HepG2 (cell line): ENCODE measurements at regions not wholly inside any gene's neighbourhood (a gene's known extent, or its start where the extent isn't known, plus 50 kb on each side); places are given as distances from the start of the nearest gene placed in this dataset.

Source experiments
- ATAC-seq: fragments of 200-7000 bp; cut with Tn5 transposase; 3 replicates; pipeline ENCODE4 v1.9.1; 2020; ENCODE audit warnings: mild to moderate bottlenecking, moderate library complexity
- BruUV-seq: library from RNA; stranded (reverse); fragments of 400-500 nt; replicated peaks from 2 replicates; lab custom pipeline; 2021; lab: Mats Ljungman, UMichigan
- CTCF ChIA-PET: fragments of 300-600 bp; formaldehyde crosslinking; extraction: SDS; loops from one replicate; lab custom pipeline; 2021; ENCODE audit warnings: low total read pairs, inconsistent platforms, low intra/inter-chr PET ratio; lab: Yijun Ruan, JAX
- POLR2A ChIA-PET: fragments of 350-600 bp; sonication (Branson Sonifier 250); formaldehyde crosslinking; loops from one replicate; lab custom pipeline; 2020; ENCODE audit warnings: antibody characterized with exemption, inconsistent platforms; lab: Yijun Ruan, JAX
- DNase-seq: peaks from one replicate; pipeline ENCODE4 v3.0.0-alpha.2; 2015; ENCODE audit warnings: low spot score
- FAIRE-seq: peaks from 3 replicates; lab custom pipeline; 2011; peaks lifted over from hg19 to GRCh38; lab: Jason Lieb, UNC
- H2AFZ ChIP-seq: one replicate; pipeline ENCODE4 v1.6.1; 2011; ENCODE audit warnings: low read length, inconsistent platforms
- H3K27ac ChIP-seq: fragments of 300-600 bp; 3 replicates; pipeline ENCODE4 v1.8.0; 2011; ENCODE audit warnings: mixed run types, mild to moderate bottlenecking, mixed read lengths, low read length, inconsistent platforms; ENCODE audit not compliant: insufficient read depth; ENCODE audit errors: extremely low read length
- H3K27me3 ChIP-seq, 2 experiments: fragments of 200-600 bp in 1 of 2; 2 replicates in 1 of 2; 3 replicates in 1 of 2; pipeline versions ENCODE4 v1.6.0 to v1.8.0; 2011; ENCODE audit warnings: low read length in 2 of 2, mild to moderate bottlenecking in 2 of 2, moderate library complexity in 2 of 2, inconsistent platforms in 1 of 2; ENCODE audit not compliant: insufficient read depth in 2 of 2, control insufficient read depth in 1 of 2
- H3K36me3 ChIP-seq, 2 experiments: fragments of 200-600 bp in 1 of 2; replicated peaks in 1 of 2; 2 replicates in 1 of 2; 3 replicates in 1 of 2; pipeline versions ENCODE4 v1.5.1 to v1.8.0; 2011; ENCODE audit warnings: low read length in 2 of 2, inconsistent platforms in 1 of 2; ENCODE audit not compliant: insufficient read depth in 2 of 2, control insufficient read depth in 1 of 2
- H3K4me1 ChIP-seq: 2 replicates; pipeline ENCODE4 v1.5.1; 2012; ENCODE audit warnings: low read length, inconsistent platforms; ENCODE audit not compliant: insufficient read depth
- H3K4me2 ChIP-seq: 2 replicates; pipeline ENCODE4 v1.6.0; 2011; ENCODE audit warnings: low read depth, low read length, inconsistent platforms
- H3K4me3 ChIP-seq, 3 experiments: fragments of 200-600 bp in 1 of 3; sonication (generic), shearing (Covaris generic) in 1 of 3; replicated peaks in 1 of 3; 2 replicates each; pipeline ENCODE4 v1.5.1; 2011 to 2016; ENCODE audit warnings: low read length in 3 of 3, inconsistent platforms in 2 of 3, low read depth in 2 of 3, mild to moderate bottlenecking in 2 of 3, control low read depth in 1 of 3, mixed read lengths in 1 of 3; ENCODE audit not compliant: insufficient read depth in 1 of 3
- H3K79me2 ChIP-seq: one replicate; pipeline ENCODE4 v1.6.1; 2011; ENCODE audit warnings: low read length, inconsistent platforms; ENCODE audit not compliant: insufficient read depth
- H3K9ac ChIP-seq: 2 replicates; pipeline ENCODE4 v1.6.0; 2011; ENCODE audit warnings: mild to moderate bottlenecking, low read depth, low read length, inconsistent platforms; ENCODE audit not compliant: insufficient read depth
- H3K9me3 ChIP-seq: 2 replicates; pipeline ENCODE4 v1.5.1; 2012; ENCODE audit warnings: mild to moderate bottlenecking, low read length
- H4K20me1 ChIP-seq: 2 replicates; pipeline ENCODE4 v1.6.0; 2011; ENCODE audit warnings: inconsistent platforms, mild to moderate bottlenecking, low read length, moderate library complexity; ENCODE audit not compliant: insufficient read depth
- ELF3 ChIP-seq: IDR thresholded peaks from 2 replicates; pipeline ENCODE4 v1.6.1; 2016; ENCODE audit warnings: missing genetic modification reagents, missing compliant biosample characterization
- IRF2 ChIP-seq: IDR thresholded peaks from 2 replicates; pipeline ENCODE4 v1.6.1; 2018; ENCODE audit warnings: missing genetic modification reagents, missing compliant biosample characterization
- MAFF ChIP-seq: IDR thresholded peaks from 2 replicates; pipeline ENCODE4 v1.6.1; 2011; ENCODE audit warnings: low read depth, low read length, improper control_type of control experiment
- MAFK ChIP-seq, 2 experiments: IDR thresholded peaks in 1 of 2; conservative IDR thresholded peaks in 1 of 2; 2 replicates each; pipeline ENCODE4 v1.6.1; 2011; ENCODE audit warnings: improper control_type of control experiment in 2 of 2, low read length in 2 of 2
- PHF5A ChIP-seq: IDR thresholded peaks from one replicate; pipeline ENCODE4 v1.6.1; 2018; ENCODE audit warnings: low read depth, missing genetic modification reagents; ENCODE audit not compliant: unreplicated experiment
- SP5 ChIP-seq: IDR thresholded peaks from 2 replicates; pipeline ENCODE4 v1.6.1; 2016; ENCODE audit warnings: low read depth, borderline replicate concordance
- ZFY ChIP-seq: sonication (generic); formaldehyde crosslinking; IDR thresholded peaks from 2 replicates; pipeline ENCODE4 v1.4.0; 2020; ENCODE audit warnings: missing genetic modification reagents
- ZKSCAN1 ChIP-seq: fragments of 150-350 bp; IDR thresholded peaks from 2 replicates; pipeline ENCODE4 v1.6.1; 2014; ENCODE audit warnings: low read length
- WGBS: methylation state at CpG from one replicate; pipeline ENCODE4 v1.1.6; 2017; ENCODE audit warnings: low lambda C conversion rate; 5-methylcytosine and 5-hydroxymethylcytosine counted together
- in situ Hi-C: cut with HindIII; loops from 2 replicates; pipeline ENCODE4 v1.10.0; 2017; ENCODE audit warnings: low pct_unique_long_range_greater_than_20kb; ENCODE audit not compliant: extremely low pct_ligation_motif_present
- intact Hi-C: fragments of 100-400 bp; cut with micrococcal nuclease; formaldehyde crosslinking; loops from one replicate; pipeline ENCODE4 v1.10.0; 2022; ENCODE audit not compliant: unreplicated experiment

- no TSS peak for BruUV-seq
- Histone ChIP-seq H4K20me1 (no peaks in the 10 kb centered on the region), H3K27ac (no peak overlapping the region), H2AFZ (no peak overlapping the region), H3K9me3 (no peaks in the 10 kb centered on the region), H3K36me3 (no peaks in the 10 kb centered on the region), H3K27me3 (no peaks in the 10 kb centered on the region), H3K4me3 (peak overlapping the region in 2 of 3 experiments; percentile 13 to 40; a peak in 1 of 6 replicates), H3K4me2 (peak overlapping the region; percentile 20), H3K9ac (no peak overlapping the region), H3K79me2 (no peaks in the 10 kb centered on the region), H3K4me1 (peaks cover 6% of the 10 kb centered on the region; the same call in 1 of the 2 replicates)
- in situ Hi-C loops (no loop called here), intact Hi-C loops (no loop called here)
- TF ChIP-seq ZKSCAN1 (no peak), ELF3 (CRISPR knock-in tag) (no peak), SP5 (CRISPR knock-in tag) (no peak), IRF2 (CRISPR knock-in tag) (peak; percentile 94)
- ChIA-PET POLR2A (no interaction called here), CTCF (no interaction called here)
- ATAC-seq (peak; percentile 46; the same call in 1 of the 3 replicates), DNase-seq (peak; percentile 5), FAIRE-seq (no peak)
- WGBS: 44% methylated on average over 9 of the region's 9 CpGs
Measured at GRCh38 chr3:95705786-95706418, 1108.5 kb upstream of the EPHA6 start.

DNA sequence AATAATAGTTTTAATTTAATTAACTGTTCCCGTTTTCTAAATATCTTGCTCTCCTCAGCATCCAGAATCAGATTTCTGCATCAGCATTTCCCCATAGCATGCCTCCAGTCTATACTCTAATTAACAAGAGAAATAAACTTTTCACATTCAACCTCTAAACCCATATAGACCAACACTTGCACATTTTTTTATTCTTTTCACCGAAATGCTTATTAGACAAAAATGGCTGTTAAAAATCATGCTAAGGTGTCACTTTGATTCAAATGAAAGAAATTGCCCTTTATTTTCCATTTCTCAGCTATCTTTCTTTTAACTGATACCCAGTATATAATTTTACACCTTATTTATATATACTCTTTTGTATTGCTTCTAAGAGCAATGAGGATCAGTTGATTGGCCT lies 1107.1 kb upstream of the EPHA6 start:
- H2AFZ ChIP-seq: no peak overlapping the region

More for the DNA sequence above, 1107.1 kb upstream of the EPHA6 start:
- no peak for DNase-seq
- FAIRE-seq: no peak
- ATAC-seq: no peak
- peak in 1 of 2 experiments; percentile 64; a peak in 3 of 4 replicates for TF ChIP-seq MAFK (conservative IDR thresholded peaks at IDR 0.05 in 1 of 2, IDR thresholded peaks at IDR 0.05 in 1 of 2; ENCODE audit: low read length in 2 of 2)
- no peak for TF ChIP-seq PHF5A (CRISPR knock-in tag)
- peak; percentile 56; the same call in 1 of the 2 replicates for TF ChIP-seq MAFF
- TF ChIP-seq ZFY: no peak
- H3K4me1 ChIP-seq: peaks cover 6% of the 10 kb centered on the region; the same call in 1 of the 2 replicates
- H3K79me2 ChIP-seq: no peaks in the 10 kb centered on the region
- H3K9ac ChIP-seq: no peak overlapping the region
- BruUV-seq: no TSS peak
- H3K4me3 ChIP-seq: no peak overlapping the region
- POLR2A ChIA-PET: no interaction called here
- CTCF ChIA-PET: no interaction called here
- H3K4me2 ChIP-seq: no peak overlapping the region
- H3K27me3 ChIP-seq: no peaks in the 10 kb centered on the region
- H4K20me1 ChIP-seq: no peaks in the 10 kb centered on the region
- 18% methylated on average over 2 of the region's 2 CpGs for WGBS
- intact Hi-C loops: no loop called here
- in situ Hi-C loops: no loop called here
- no peaks in the 10 kb centered on the region for H3K9me3 ChIP-seq
- no peak overlapping the region for H3K27ac ChIP-seq
- no peaks in the 10 kb centered on the region for H3K36me3 ChIP-seq
